ENCODE measurements at regions not wholly inside any gene's neighbourhood (a gene's known extent, or its start where the extent isn't known, plus 50 kb on each side); places are given as distances from the start of the nearest gene placed in this dataset.

DNA sequence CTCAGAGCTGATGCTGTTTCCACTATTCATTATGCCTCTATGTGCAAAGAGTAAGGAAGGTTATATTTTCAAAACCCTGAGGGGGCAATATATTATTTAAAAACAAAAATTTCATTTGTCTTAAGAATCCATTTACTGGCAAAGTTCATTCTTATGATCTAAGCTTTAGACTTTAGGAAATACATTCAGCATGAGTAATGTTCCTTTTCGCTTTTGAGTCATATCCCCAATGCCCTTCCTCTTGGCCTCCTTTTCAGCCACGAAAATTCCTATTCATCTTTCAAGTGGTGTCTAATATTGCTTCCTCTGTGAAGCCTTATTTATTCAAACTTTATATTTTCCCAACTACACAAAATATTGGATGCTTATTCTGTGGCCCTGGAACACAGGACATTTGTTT lies 1317.0 kb downstream of the PCDH9 start:
- Histone ChIP-seq H3K4me3 (ENCODE audit: low read length) (no peak overlapping the region), H3K79me2 (ENCODE audit: control insufficient read depth, low read length) (no peaks in the 10 kb centered on the region), H3K4me2 (ENCODE audit: low read length) (no peak overlapping the region), H3K36me3 (ENCODE audit: control insufficient read depth, low read length) (no peaks in the 10 kb centered on the region), H3K9me3 (ENCODE audit: control insufficient read depth, insufficient read depth, low read length) (peaks cover 5% of the 10 kb centered on the region; the same call in 1 of the 2 replicates), H3K4me1 (ENCODE audit: control insufficient read depth, low read length) (no peaks in the 10 kb centered on the region), H4K20me1 (ENCODE audit: control insufficient read depth, insufficient read depth, low read depth, low read length) (no peaks in the 10 kb centered on the region), H3K27me3 (ENCODE audit: control insufficient read depth, low read length) (no peaks in the 10 kb centered on the region), H3F3A (ENCODE audit: control insufficient read depth, insufficient read depth) (no peaks in the 10 kb centered on the region), H3K27ac (ENCODE audit: low read depth, low read length) (no peak overlapping the region), H3K9me2 (replicated peaks; ENCODE audit: control insufficient read depth, low read length) (no peaks in the 10 kb centered on the region)
- TF ChIP-seq EZH2phosphoT487 (IDR thresholded peaks at IDR 0.05; ENCODE audit: borderline replicate concordance, low read length) = no peak
- TF ChIP-seq CTCF (IDR thresholded peaks at IDR 0.05; ENCODE audit: low read depth, low read length, poor library complexity, severe bottlenecking) = no peak

DNA sequence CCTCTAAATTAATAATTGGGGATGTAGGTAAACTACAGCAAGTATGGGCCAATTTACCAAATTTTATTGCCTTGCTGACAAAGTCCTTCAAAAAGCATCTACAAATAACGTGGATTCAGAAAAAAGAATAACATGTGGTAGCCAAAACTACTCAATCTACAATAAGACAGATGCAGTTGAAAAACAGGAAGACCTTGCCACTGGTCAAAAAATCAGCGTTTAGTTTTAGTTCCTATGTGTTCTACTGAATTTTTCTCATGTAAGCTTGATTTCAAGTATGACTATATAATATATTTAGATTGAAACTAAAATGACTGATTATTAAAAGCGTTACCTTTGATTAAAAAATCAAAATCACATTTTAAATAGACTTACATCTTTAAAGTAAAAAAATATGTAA lies 1317.6 kb downstream of the PCDH9 start:
- Histone ChIP-seq H3K79me2 (ENCODE audit: control insufficient read depth, low read length) (no peaks in the 10 kb centered on the region), H3K27me3 (ENCODE audit: control insufficient read depth, low read length) (no peaks in the 10 kb centered on the region), H3K36me3 (ENCODE audit: control insufficient read depth, low read length) (no peaks in the 10 kb centered on the region), H3K27ac (ENCODE audit: low read depth, low read length) (no peak overlapping the region), H3K4me3 (ENCODE audit: low read length) (no peak overlapping the region), H3K9me2 (replicated peaks; ENCODE audit: control insufficient read depth, low read length) (no peaks in the 10 kb centered on the region), H3K4me1 (ENCODE audit: control insufficient read depth, low read length) (no peaks in the 10 kb centered on the region), H3F3A (ENCODE audit: control insufficient read depth, insufficient read depth) (no peaks in the 10 kb centered on the region), H3K4me2 (ENCODE audit: low read length) (no peak overlapping the region), H3K9me3 (ENCODE audit: control insufficient read depth, insufficient read depth, low read length) (peaks cover 5% of the 10 kb centered on the region; the same call in 1 of the 2 replicates), H4K20me1 (ENCODE audit: control insufficient read depth, insufficient read depth, low read depth, low read length) (no peaks in the 10 kb centered on the region)
- TF ChIP-seq EZH2phosphoT487 (IDR thresholded peaks at IDR 0.05; ENCODE audit: borderline replicate concordance, low read length) (no peak), CTCF (IDR thresholded peaks at IDR 0.05; ENCODE audit: low read depth, low read length, poor library complexity, severe bottlenecking) (no peak)

DNA sequence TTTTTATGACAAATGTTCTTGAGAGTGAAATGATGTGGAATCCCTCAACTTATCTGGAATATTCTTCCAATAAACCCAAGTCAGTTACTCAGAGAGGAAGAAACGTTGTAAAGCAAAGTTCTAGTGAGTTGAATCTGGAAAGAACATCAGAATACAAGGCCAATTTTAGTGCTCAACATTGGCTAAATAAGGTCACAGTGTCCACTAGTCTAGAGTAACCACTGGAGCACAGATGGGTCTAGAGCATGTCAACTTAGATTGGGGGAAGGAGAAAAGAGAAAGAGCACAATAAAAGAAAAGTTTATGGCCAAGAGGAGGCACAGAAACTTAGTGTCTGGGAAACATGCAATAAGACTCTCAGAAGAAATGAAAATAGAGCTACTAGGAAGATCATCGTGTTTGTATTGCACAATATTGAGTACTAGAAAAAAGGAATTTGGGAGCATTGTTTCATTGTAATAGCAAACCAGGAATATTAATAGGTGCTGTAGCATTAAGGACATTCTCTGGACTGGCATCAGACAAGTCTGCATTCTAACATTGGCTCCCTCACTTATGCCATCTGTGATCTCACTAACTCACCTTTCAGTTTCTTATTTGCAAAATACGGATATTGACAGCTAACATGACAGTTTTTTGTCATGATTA lies 1318.5 kb downstream of the PCDH9 start:
- Histone ChIP-seq H3K9me3 (ENCODE audit: control insufficient read depth, insufficient read depth, low read length) (peaks cover 5% of the 10 kb centered on the region; the same call in 1 of the 2 replicates), H3K4me1 (ENCODE audit: control insufficient read depth, low read length) (no peaks in the 10 kb centered on the region), H3K27ac (ENCODE audit: low read depth, low read length) (no peak overlapping the region), H4K20me1 (ENCODE audit: control insufficient read depth, insufficient read depth, low read depth, low read length) (no peaks in the 10 kb centered on the region), H3F3A (ENCODE audit: control insufficient read depth, insufficient read depth) (no peaks in the 10 kb centered on the region), H3K4me3 (ENCODE audit: low read length) (no peak overlapping the region), H3K4me2 (ENCODE audit: low read length) (no peak overlapping the region), H3K27me3 (ENCODE audit: control insufficient read depth, low read length) (no peaks in the 10 kb centered on the region), H3K36me3 (ENCODE audit: control insufficient read depth, low read length) (no peaks in the 10 kb centered on the region), H3K79me2 (ENCODE audit: control insufficient read depth, low read length) (no peaks in the 10 kb centered on the region), H3K9me2 (replicated peaks; ENCODE audit: control insufficient read depth, low read length) (no peaks in the 10 kb centered on the region)
- TF ChIP-seq EZH2phosphoT487 (IDR thresholded peaks at IDR 0.05; ENCODE audit: borderline replicate concordance, low read length) = no peak
- no peak for TF ChIP-seq CTCF (IDR thresholded peaks at IDR 0.05; ENCODE audit: low read depth, low read length, poor library complexity, severe bottlenecking)
